Tibial nerve (tissue), 4 donors: ENCODE measurements at regions not wholly inside any gene's neighbourhood (a gene's known extent, or its start where the extent isn't known, plus 50 kb on each side); places are given as distances from the start of the nearest gene placed in this dataset.

Experiments
- DNase-seq, 2 donors: peaks; one replicate each; pipeline ENCODE4 v3.0.0-alpha.2; 2019; ENCODE audit warnings: low spot score in 2 of 2
- H3K27ac ChIP-seq, 4 donors: fragments of 200-600 bp; sonication (generic) in 3 of 4; one replicate each; pipeline ENCODE4 v1.5.1; 2017 to 2019; ENCODE audit warnings: mild to moderate bottlenecking in 1 of 4
- H3K27me3 ChIP-seq, 2 donors: fragments of 200-600 bp; sonication (generic) in 1 of 2; one replicate each; pipeline versions ENCODE4 v1.5.1 to v1.6.0; 2017 to 2019
- H3K36me3 ChIP-seq, 3 donors: fragments of 200-600 bp; sonication (generic); one replicate each; pipeline ENCODE4 v1.5.1; 2018 to 2019
- H3K4me1 ChIP-seq, 4 donors: fragments of 200-600 bp; sonication (generic) in 3 of 4; one replicate each; pipeline ENCODE4 v1.5.1; 2017 to 2019
- H3K4me3 ChIP-seq, 4 donors: fragments of 200-600 bp; sonication (generic) in 3 of 4; one replicate each; pipeline ENCODE4 v1.5.1; 2017 to 2019; ENCODE audit warnings: mild to moderate bottlenecking in 1 of 4, moderate library complexity in 1 of 4
- H3K9me3 ChIP-seq, 4 donors: fragments of 200-600 bp; sonication (generic) in 3 of 4; one replicate each; pipeline ENCODE4 v1.5.1; 2017 to 2019
- EP300 ChIP-seq, 2 donors: sonication (generic); formaldehyde crosslinking; IDR thresholded peaks; one replicate each; pipeline ENCODE4 v1.6.1; 2017; ENCODE audit warnings: antibody characterized with exemption in 2 of 2, mild to moderate bottlenecking in 1 of 2
- POLR2A ChIP-seq, 2 donors: fragments of 450-650 bp; IDR thresholded peaks; one replicate each; pipeline ENCODE4 v1.6.1; 2017; ENCODE audit warnings: antibody characterized with exemption in 2 of 2, mild to moderate bottlenecking in 2 of 2, moderate library complexity in 2 of 2
- WGBS, 2 donors: methylation state at CpG; one replicate each; pipeline ENCODE4 v1.1.5; 2018; 5-methylcytosine and 5-hydroxymethylcytosine counted together
- TF ChIP-seq, protein P1 (sequence below), 5 experiments: fragments of 200-600 bp in 3 of 5; fragments of 450-650 bp in 2 of 5; sonication (generic) in 3 of 5; IDR thresholded peaks; one replicate each; pipeline ENCODE4 v1.5.1; 2016 to 2019; ENCODE audit warnings: antibody characterized with exemption in 5 of 5, mild to moderate bottlenecking in 3 of 5, moderate library complexity in 2 of 5

DNA sequence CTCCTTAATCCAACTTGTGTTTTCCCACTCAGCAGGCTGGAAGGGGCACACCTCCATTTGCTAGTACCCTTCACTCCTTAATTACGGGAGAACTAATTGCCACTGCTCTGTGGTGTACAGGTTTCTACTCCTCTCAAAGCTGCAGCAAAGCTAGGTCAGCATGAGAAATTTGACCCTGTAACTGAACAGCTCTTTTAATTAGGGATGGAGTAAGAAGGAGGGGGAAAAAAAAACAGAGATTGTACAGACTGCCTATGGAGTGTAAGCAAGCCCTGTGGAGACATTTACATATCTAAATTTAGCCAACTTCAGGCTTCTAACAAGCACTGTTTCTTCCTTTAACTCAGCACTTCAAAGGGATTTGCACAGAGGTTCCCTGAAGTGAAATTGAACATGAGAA lies 629.7 kb upstream of the SETBP1 start:
- H3K4me1 ChIP-seq = no peaks in the 10 kb centered on the region
- no peak overlapping the region for H3K4me3 ChIP-seq
- 48 to 56% methylated on average over 1 of the region's 1 CpG for WGBS, 2 donors
- TF ChIP-seq, protein P1, sequence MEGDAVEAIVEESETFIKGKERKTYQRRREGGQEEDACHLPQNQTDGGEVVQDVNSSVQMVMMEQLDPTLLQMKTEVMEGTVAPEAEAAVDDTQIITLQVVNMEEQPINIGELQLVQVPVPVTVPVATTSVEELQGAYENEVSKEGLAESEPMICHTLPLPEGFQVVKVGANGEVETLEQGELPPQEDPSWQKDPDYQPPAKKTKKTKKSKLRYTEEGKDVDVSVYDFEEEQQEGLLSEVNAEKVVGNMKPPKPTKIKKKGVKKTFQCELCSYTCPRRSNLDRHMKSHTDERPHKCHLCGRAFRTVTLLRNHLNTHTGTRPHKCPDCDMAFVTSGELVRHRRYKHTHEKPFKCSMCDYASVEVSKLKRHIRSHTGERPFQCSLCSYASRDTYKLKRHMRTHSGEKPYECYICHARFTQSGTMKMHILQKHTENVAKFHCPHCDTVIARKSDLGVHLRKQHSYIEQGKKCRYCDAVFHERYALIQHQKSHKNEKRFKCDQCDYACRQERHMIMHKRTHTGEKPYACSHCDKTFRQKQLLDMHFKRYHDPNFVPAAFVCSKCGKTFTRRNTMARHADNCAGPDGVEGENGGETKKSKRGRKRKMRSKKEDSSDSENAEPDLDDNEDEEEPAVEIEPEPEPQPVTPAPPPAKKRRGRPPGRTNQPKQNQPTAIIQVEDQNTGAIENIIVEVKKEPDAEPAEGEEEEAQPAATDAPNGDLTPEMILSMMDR (IDR thresholded peaks at IDR 0.05) = no peak
- no peak for TF ChIP-seq POLR2A (IDR thresholded peaks at IDR 0.05)
- no peak for TF ChIP-seq EP300 (IDR thresholded peaks at IDR 0.05)
- H3K27me3 ChIP-seq = no peaks in the 10 kb centered on the region
- H3K27ac ChIP-seq = no peak overlapping the region
- H3K9me3 ChIP-seq = no peaks in the 10 kb centered on the region
- no peaks in the 10 kb centered on the region for H3K36me3 ChIP-seq
- DNase-seq = no peak

GRCh38 chr18:44054514-44054913 lies 626.2 kb upstream of the SETBP1 start:
- no peak for DNase-seq
- 72 to 74% methylated on average over 1 of the region's 1 CpG for WGBS, 2 donors
- Histone ChIP-seq H3K27ac (no peak overlapping the region), H3K36me3 (no peaks in the 10 kb centered on the region), H3K4me3 (no peak overlapping the region), H3K9me3 (no peaks in the 10 kb centered on the region), H3K27me3 (no peaks in the 10 kb centered on the region), H3K4me1 (no peaks in the 10 kb centered on the region)
- TF ChIP-seq EP300 (IDR thresholded peaks at IDR 0.05) = no peak
- TF ChIP-seq, protein P1 (IDR thresholded peaks at IDR 0.05) = no peak
- no peak for TF ChIP-seq POLR2A (IDR thresholded peaks at IDR 0.05)

DNA sequence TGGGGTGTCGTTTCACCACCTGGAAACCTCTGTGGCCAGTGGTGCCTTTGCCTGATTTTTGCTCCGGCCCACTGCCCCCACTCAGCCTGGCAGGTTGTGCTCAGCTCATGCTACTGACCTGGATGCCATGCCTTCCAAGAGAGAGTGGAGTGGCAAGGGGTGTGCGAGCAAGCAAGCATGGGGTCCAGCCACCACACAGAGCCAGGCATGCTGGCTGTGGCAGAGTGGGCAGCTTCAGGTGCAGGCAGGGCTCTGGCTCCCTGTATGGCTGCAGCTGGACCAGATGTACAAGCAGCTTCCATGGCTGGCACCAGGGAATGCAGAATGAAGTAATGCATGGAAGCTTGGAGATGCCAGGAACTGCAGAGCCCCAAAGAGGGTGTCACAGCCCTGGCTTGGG lies 620.5 kb upstream of the SETBP1 start:
- Histone ChIP-seq H3K4me3 (no peak overlapping the region), H3K36me3 (no peaks in the 10 kb centered on the region), H3K27ac (no peak overlapping the region), H3K4me1 (peaks cover 0 to 5% (median 0%) of the 10 kb centered on the region in 4 donors), H3K9me3 (no peaks in the 10 kb centered on the region), H3K27me3 (no peaks in the 10 kb centered on the region)
- DNase-seq = no peak
- WGBS, 2 donors = 93 to 96% methylated on average over 3 of the region's 3 CpGs
- TF ChIP-seq, protein P1 (IDR thresholded peaks at IDR 0.05) = no peak
- TF ChIP-seq POLR2A (IDR thresholded peaks at IDR 0.05) (no peak), EP300 (IDR thresholded peaks at IDR 0.05) (no peak)

DNA sequence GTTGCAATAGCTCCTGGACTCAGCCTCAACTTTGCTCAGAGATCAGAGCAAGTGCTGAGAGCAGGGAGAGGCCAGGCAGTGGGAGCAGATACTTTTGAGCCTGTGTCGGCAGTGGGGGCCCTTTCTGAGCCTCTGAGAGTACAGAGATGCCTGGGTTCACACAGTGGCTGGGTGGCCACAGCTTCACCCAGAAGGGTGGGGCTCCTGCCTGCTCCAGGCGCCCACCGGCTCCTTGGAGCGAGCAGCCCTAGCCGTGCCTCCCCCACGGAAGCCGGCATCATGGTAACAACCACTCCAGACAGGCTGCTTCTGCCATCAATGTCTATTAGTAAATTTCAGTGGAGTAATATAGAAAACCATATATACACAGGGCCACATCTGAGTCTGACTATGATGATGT lies 619.2 kb upstream of the SETBP1 start:
- 94 to 100% methylated on average over 3 to 7 of the region's 7 CpGs for WGBS, 2 donors
- Histone ChIP-seq H3K36me3 (no peaks in the 10 kb centered on the region), H3K27ac (no peak overlapping the region), H3K4me1 (peaks cover 0 to 5% (median 0%) of the 10 kb centered on the region in 4 donors), H3K27me3 (no peaks in the 10 kb centered on the region), H3K9me3 (no peaks in the 10 kb centered on the region), H3K4me3 (no peak overlapping the region)
- TF ChIP-seq, protein P1 (IDR thresholded peaks at IDR 0.05) = no peak
- no peak for TF ChIP-seq POLR2A (IDR thresholded peaks at IDR 0.05)
- no peak for TF ChIP-seq EP300 (IDR thresholded peaks at IDR 0.05)
- DNase-seq = no peak

DNA sequence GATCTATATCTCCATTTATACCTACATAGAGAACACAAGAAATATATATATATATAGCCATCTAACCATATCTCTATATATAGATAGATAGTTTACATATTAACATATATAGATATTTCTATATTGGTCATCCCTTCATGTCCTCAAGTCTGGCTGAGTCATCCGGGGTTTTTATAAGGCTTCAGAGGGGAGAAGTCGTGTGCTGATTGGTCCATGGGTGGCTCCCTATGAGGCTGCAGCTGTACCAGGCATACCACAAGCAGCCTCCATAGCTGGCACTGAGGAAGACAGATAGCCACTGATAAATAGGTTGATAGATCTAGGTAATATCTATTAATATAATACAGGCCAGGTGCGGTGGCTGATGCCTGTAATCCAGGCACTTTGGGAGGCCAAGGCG lies 618.3 kb upstream of the SETBP1 start:
- no peak overlapping the region for H3K4me3 ChIP-seq
- no peaks in the 10 kb centered on the region for H3K27me3 ChIP-seq
- H3K4me1 ChIP-seq = peaks cover 0 to 5% (median 0%) of the 10 kb centered on the region in 4 donors
- 90 to 93% methylated on average over 4 of the region's 4 CpGs for WGBS, 2 donors
- no peak overlapping the region for H3K27ac ChIP-seq
- no peaks in the 10 kb centered on the region for H3K36me3 ChIP-seq
- DNase-seq = no peak
- TF ChIP-seq EP300 (IDR thresholded peaks at IDR 0.05) (no peak), POLR2A (IDR thresholded peaks at IDR 0.05) (no peak)
- TF ChIP-seq, protein P1 (IDR thresholded peaks at IDR 0.05) = no peak
- H3K9me3 ChIP-seq = no peaks in the 10 kb centered on the region
